Ovary (tissue), 7 donors: ENCODE measurements at regions not wholly inside any gene's neighbourhood (a gene's known extent, or its start where the extent isn't known, plus 50 kb on each side); places are given as distances from the start of the nearest gene placed in this dataset.

Source experiments
- DNase-seq, 5 donors: peaks; one replicate each; pipeline ENCODE4 v3.0.0-alpha.2; 2019 to 2020
- H3K27ac ChIP-seq, 2 donors: fragments of 200-600 bp; one replicate each; pipeline versions ENCODE4 v1.5.1 to v1.8.0; 2019 to 2022
- H3K27me3 ChIP-seq: fragments of 200-600 bp; one replicate; pipeline ENCODE4 v1.8.0; 2022
- H3K36me3 ChIP-seq: fragments of 200-600 bp; sonication (generic); one replicate; pipeline ENCODE4 v1.5.1; 2019
- H3K4me1 ChIP-seq: one replicate; pipeline ENCODE4 v1.8.1; 2013; ENCODE audit warnings: mild to moderate bottlenecking, moderate library complexity; ENCODE audit not compliant: insufficient read depth
- H3K4me3 ChIP-seq: fragments of 200-600 bp; sonication (generic); one replicate; pipeline ENCODE4 v1.5.1; 2017
- H3K9me3 ChIP-seq, 2 donors: fragments of 200-600 bp in 1 of 2; sonication (generic) in 1 of 2; one replicate each; pipeline versions ENCODE4 v1.5.1 to v1.8.1; 2013 to 2019; ENCODE audit warnings: mild to moderate bottlenecking in 1 of 2, moderate library complexity in 1 of 2
- CTCF ChIP-seq, 3 donors: fragments of 450-650 bp in 2 of 3; fragments of 200-600 bp in 1 of 3; IDR thresholded peaks; one replicate each; pipeline versions ENCODE4 v1.5.1 to v1.8.0; 2016 to 2022; ENCODE audit warnings: antibody characterized with exemption in 3 of 3, mild to moderate bottlenecking in 1 of 3
- EP300 ChIP-seq: sonication (generic); formaldehyde crosslinking; IDR thresholded peaks from one replicate; pipeline ENCODE4 v1.6.1; 2017; ENCODE audit warnings: antibody characterized with exemption
- POLR2A ChIP-seq: fragments of 450-650 bp; IDR thresholded peaks from one replicate; pipeline ENCODE4 v1.6.1; 2017; ENCODE audit warnings: antibody characterized with exemption, mild to moderate bottlenecking, moderate library complexity
- WGBS, 3 donors: extraction: QIAGEN DNeasy Blood & Tissue Kit in 1 of 3; methylation state at CpG; one replicate each; pipeline versions ENCODE4 v1.1.5 to v1.1.7; 2013 to 2017; 5-methylcytosine and 5-hydroxymethylcytosine counted together
- intact Hi-C, 4 donors: fragments of 100-400 bp; cut with DNase I; formaldehyde crosslinking; loops; one replicate each; pipeline versions ENCODE4 v1.11.0 to v1.15.1; 2022 to 2023
- donor health status: DM: no; HTN: no; CAD: no; lungs with moderate emphysema.
- donor health status: DM: no; HTN: no; CAD: no.
- donor health status: Bipolar disorder and iron deficiency.
- donor health status: DM: no; HTN: no; CAD: no.
- donor health status: DM: yes; HTN: yes; CAD: no.

- no peak overlapping the region for H3K27ac ChIP-seq
- intact Hi-C loops: no loop called here
- no peaks in the 10 kb centered on the region for H3K9me3 ChIP-seq
- H3K36me3 ChIP-seq: no peaks in the 10 kb centered on the region
- no peak overlapping the region for H3K4me3 ChIP-seq
- no peaks in the 10 kb centered on the region for H3K27me3 ChIP-seq
- TF ChIP-seq POLR2A (no peak), EP300 (no peak), CTCF (IDR thresholded peaks at IDR 0.05) (no peak)
- WGBS, 3 donors: 69 to 86% (median 74%) methylated on average over 3 of the region's 3 CpGs
- no peaks in the 10 kb centered on the region for H3K4me1 ChIP-seq
- no peak for DNase-seq
These were observed 221.9 kb upstream of the OPRM1 start for GRCh38 chr6:153817173-153817572.

DNA sequence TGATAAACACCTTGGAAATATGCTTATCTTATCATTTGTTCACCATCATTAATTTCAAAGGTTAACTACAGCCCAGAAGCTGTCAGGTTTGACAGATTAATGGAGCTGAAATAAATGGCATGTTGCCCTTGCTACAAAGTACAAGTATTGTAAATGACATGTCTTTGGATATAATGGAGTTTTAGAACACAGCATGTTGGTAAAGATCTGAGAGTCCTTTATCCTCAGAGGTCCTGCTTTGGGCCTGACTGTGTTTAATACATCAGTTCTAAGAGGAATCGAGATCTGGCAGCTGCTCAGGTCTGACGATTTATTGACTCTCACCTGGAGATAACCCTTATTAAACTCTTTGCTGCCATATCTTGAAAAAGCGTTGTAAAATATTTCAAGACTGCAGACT is 222.7 kb upstream of the OPRM1 start:
- Histone ChIP-seq H3K36me3 (no peaks in the 10 kb centered on the region), H3K4me1 (no peaks in the 10 kb centered on the region), H3K9me3 (no peaks in the 10 kb centered on the region), H3K4me3 (no peak overlapping the region), H3K27ac (no peak overlapping the region), H3K27me3 (no peaks in the 10 kb centered on the region)
- DNase-seq: no peak
- TF ChIP-seq CTCF (IDR thresholded peaks at IDR 0.05) (no peak), POLR2A (no peak), EP300 (no peak)
- intact Hi-C loops: no loop called here
- 6 to 15% (median 11%) methylated on average over 3 of the region's 3 CpGs for WGBS, 3 donors

DNA sequence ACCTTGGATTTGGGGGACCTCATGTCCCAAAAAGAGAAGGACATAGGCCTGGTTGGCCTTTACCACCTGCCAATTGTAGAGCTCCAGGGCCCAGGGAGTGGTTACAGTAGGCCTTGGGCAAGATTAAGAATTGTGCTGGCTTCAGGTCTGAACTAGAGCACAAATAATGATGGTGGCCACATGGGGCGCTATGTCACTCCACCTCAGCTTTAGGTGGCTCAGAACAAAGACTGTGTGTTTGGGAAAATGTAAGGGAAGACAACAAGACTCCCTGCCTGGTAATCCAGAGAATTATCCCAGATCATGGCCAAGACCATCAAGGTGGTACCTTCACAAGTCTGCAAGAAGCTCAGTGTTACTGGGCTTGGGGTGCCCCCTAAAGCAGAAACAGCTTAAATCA is 224.9 kb upstream of the OPRM1 start:
- WGBS, 3 donors: 22 to 44% (median 26%) methylated on average over 1 of the region's 1 CpG
- Histone ChIP-seq H3K27me3 (no peaks in the 10 kb centered on the region), H3K27ac (no peak overlapping the region), H3K36me3 (no peaks in the 10 kb centered on the region), H3K4me1 (no peaks in the 10 kb centered on the region), H3K4me3 (no peak overlapping the region), H3K9me3 (no peaks in the 10 kb centered on the region)
- TF ChIP-seq EP300 (no peak), CTCF (IDR thresholded peaks at IDR 0.05) (no peak), POLR2A (no peak)
- intact Hi-C loops: no loop called here
- DNase-seq: no peak

DNA sequence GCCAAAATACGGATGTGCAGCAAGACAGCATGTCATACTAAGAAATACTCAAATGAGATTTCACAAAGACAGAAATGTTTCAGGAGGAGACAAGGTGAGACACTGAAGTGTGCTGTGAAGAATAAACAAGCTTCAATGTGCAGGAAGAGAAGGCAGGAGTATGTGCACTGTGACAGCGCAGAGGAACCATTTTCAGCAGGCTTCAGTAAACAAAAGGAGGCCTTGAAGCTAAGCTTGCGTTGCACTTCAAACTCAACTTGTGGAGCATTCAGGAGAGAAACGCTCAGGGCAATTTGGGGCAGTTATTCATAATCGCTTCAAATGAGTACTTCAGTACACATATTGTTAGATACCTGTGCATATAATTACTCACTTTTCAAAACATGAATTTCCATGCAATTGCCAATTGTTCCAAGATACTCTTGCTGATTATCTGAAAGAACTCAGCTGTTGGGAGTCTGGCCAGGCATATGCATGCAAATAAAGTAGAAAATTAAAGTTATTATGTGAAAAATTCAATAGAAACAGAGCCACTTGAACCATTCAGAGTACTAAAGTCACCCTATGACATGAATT is 234.2 kb upstream of the OPRM1 start:
- TF ChIP-seq CTCF (IDR thresholded peaks at IDR 0.05) (no peak), EP300 (no peak), POLR2A (no peak)
- Histone ChIP-seq H3K9me3 (no peaks in the 10 kb centered on the region), H3K27me3 (no peaks in the 10 kb centered on the region), H3K4me1 (no peaks in the 10 kb centered on the region), H3K4me3 (no peak overlapping the region), H3K27ac (no peak overlapping the region), H3K36me3 (no peaks in the 10 kb centered on the region)
- 45 to 67% (median 56%) methylated on average over 5 of the region's 5 CpGs for WGBS, 3 donors
- intact Hi-C loops: no loop called here
- DNase-seq: no peak
